ENCODE measurements at regions not wholly inside any gene's neighbourhood (a gene's known extent, or its start where the extent isn't known, plus 50 kb on each side); places are given as distances from the start of the nearest gene placed in this dataset.

DNA sequence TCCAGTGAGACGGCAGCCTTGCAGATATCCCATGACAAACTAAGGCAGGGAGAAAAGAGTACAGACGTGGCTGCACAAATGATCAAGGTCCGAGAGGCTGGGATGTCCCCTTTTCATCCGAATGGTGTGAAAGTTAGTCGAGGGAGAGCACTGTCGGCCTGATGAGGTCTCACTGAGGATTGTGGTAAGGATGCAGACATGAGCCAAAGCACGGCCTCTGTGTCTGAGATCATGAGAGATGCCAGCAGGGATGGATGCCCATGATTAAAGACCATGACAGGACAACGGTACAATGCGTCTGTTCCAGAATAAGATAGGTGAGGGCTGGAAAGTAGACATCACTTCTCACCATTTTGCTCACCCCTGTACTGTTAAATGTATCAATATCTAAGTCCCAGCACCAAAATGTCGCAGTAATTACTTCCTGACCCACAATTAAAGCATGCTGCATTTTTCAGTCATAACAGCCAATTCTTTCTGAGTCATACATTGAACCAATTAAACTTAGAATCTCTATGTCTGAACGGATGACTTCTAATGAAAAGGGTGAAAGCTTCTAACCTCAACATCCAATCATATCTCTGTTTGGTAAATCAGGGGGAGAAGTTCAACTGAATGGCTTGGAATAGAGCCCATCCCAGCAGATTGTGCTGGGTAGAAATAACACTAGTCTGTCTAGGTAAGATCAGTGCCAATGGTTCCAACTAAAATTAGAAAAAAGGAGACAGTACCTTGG is 249.6 kb upstream of the SOX5 start:
- DNase-seq, result no peak

DNA sequence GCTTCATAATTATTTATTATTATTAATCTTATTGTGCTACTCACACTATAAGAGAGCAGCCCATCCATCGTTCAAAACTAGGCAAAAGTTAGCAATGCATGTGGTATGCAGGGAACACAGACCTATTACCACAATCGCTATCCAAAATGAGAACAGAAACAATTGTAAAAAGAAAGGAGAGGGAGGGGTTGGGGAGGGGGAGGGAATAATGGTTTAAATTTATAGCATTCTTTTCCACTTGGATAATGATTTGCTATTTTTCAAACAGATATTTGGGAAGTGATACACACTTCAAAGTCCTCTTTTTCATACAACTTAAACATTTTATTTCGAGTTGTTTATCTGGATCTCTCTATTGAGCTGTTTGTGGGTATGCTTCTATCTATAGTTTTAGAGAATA is 248.6 kb upstream of the SOX5 start:
- DNase-seq, result no peak

DNA sequence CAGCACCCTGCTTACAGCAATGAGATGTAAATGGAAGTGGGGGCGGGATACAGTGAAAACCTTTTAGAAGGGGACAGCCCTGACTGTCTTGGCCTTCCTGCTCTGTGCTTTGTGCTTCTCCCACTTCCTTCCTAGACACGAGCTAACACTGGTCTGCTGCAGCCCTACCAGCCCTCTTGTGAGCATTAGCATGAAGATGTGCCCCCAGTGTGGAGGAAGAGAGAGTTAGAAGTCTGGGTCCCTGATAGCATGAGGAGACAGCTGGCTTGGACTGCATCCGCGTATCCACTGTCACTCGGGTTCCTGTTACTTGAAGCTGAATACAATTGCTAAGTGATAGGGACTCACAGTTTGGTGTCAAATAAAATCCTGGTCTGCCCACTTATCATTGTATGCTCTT is 248.1 kb upstream of the SOX5 start:
- no peak for DNase-seq

DNA sequence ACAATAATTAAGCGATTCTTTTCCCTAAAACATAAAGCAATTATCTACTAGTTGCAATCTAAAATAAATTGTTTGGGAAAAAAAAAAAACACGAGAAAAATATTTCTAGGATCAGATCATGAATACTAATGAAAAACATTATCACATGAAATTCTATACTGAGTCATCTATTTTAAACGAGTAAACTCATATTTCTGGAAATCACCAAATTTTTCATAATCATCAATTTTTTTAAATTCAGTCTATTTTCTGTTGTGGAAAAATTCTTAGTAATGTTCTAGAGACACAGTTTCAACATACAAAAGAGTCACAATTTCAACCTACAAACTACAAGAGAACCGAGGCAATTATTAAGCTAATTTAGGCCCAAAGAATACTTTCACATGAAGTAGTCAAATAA is 245.6 kb upstream of the SOX5 start:
- no peak for DNase-seq

DNA sequence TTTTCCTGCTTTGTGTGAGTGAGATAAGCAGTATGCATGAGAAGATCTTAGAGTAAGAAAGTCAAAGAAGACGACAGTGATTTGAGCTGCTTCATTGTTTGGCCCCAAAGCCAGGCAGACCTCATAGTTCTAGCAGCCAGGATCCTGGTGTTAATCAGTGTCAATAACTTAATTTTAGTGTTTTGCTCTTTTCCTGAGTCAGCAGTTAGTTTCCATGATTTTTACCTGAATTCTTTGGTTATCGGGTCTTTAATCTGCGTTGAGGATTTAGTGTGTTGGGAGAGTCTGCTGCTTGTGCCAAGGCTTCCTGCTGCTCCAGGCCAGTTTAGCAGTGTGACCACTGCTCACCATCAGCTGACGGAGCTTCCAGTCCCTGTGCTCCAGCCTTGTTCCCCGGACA is 241.6 kb upstream of the SOX5 start:
- no peak for DNase-seq

DNA sequence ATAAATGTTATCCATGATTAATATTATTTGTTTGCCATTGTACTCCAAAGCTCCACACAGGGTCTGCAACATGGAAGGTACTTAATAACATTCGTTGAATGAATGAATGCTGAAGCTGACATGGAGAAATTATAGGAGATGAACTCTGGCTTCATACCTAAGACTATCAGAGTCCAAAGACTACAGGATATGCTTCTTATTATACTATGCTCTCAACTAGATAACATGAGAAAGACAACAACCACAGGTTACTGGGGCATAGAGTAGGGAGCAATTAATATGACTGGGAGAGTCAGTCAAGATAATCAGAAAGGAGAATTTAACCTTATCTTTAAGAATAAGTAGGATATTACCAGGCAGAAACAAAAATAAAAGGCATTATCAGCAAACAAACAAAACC is 236.3 kb upstream of the SOX5 start:
- no peak for DNase-seq

DNA sequence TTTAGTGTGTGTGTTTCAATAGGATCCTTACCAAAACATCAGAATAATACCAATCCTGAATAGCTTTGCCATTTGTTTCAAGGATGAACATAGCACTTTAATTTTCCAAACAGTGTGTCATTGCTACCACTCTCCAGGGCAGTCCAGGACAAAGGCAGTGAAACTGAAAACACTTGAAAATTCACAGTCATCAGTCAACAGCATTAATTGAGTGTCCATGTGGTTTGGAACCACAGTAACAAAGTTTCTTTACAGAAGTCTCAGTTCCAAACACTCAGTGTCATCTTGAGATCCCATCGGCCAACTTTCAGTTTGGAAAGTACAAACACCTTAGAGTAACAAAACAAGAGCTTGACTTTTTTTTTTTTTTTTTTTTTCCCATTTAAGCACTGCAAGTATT is 228.4 kb upstream of the SOX5 start:
- no peak for DNase-seq

DNA sequence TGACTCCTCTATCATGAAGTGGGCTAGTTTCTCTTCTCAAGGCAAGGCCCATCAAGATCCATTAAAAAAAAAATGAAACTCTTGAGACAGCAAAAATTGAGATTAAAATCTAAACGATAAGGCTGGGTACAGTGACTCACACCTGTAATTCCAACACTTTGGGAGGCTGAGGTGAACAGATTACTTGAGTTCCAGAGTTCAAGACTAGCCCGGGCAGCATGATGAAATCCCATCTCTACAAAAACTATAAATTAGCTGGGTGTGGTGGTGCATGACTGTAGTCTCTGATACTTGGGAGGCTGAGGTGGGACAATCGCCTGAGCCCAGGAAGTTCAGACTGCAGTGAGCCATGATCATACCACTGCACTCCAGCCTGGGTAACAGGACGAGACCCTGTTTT is 226.5 kb upstream of the SOX5 start:
- no peak for DNase-seq

DNA sequence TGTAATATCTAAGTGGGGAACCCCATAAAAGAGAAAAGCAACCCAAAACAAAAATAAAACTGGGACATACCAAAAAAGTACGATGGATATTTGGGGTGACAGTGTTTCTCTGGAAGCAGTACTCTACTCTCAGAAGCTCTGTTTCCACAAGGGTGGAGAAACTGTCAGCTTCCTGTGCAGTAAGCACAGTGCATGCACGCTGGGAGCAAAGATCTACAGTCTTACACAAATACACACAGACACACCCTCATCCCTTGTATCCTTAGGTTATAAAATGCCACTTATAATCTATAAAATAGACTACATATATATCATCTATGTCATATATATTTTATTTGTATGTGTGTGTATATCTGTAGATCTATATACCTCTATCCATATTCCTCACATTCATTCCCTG is 225.8 kb upstream of the SOX5 start:
- DNase-seq, result no peak

DNA sequence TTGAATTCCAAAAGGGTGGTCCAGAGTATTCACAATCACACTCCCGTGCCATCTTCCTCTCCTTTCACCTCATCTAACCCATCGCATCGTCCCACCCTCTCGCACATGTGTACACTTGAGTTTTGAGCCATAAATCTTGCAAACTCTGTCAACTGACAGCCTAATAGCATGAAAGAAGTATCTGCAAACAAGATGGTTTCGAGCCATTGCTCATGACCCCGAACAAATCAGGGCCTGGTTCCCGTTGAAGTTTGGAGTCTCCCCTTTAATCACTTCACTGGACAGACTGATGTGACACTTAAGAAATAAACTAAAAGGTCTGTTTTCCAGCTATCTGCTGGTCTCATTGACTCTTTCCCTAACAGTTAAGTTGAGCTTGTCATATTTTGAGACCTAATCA is 223.6 kb upstream of the SOX5 start:
- no peak for DNase-seq

DNA sequence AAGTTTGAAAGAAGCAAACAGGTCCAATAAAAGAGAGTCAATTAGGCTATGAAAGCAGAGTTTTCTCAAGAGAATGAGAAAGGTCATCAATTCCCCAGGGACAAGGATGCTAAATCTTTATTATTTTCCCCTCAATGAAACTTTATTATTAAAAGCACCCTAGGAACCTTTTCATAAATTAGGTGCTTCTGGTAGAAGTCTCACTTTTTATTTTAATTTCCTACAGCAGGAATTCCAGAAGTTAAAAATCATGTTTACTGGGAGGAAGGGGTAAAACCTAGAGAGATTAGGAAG is 223.2 kb upstream of the SOX5 start:
- no peak for DNase-seq

DNA sequence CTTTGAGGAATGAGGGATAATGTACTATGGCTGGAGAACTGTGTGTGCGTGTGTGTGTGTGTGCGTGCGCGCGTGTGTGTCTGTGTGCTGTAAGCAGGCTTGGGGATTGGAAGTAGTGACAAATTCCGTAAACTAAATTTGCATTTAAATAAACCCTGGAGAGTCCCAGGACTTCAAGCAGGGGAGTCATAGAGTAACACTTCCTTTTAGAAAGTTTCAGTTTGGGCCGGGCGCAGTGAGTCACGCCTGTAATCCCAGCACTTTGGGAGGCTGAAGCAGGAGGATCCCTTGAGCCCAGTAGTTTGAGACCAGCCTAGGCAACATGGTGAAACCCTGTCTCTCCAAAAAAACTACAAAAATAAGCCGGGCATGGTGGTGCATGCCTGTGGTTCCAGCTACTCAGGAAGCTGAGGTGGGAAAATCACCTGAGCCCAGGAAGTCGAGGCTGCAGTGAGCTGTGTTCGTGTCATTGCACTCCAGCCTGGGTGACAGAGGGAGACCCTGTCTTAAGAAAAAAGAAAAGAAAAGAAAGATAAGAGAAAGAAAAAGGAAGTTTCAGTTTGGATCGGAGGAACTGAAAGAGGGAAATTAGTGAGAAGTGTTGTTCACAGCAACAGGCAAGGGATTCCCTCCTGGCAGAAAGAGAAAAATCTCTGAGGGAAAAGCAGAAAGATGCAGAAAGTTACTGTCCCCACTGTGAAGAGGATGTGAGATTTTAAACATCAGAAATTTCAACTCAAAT is 222.7 kb upstream of the SOX5 start:
- no peak for DNase-seq

DNA sequence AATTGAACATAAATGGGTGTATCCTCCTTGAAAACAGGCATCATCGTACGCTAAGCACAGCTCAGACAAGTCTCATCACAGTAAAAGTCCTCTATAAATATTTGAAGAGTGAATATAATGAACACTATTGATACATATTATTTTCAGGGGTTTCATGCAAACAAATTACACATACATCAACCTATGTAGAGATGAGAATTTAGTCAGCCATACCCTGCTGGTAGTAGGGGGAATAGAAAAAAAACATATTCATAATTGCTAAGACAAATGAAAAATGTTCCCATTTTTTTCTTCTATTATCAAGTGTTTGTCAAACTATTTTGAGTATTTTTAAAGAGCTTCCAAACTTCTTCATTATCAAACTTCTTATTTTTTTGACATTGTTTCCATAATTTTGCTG is 205.6 kb upstream of the SOX5 start:
- DNase-seq, result no peak

DNA sequence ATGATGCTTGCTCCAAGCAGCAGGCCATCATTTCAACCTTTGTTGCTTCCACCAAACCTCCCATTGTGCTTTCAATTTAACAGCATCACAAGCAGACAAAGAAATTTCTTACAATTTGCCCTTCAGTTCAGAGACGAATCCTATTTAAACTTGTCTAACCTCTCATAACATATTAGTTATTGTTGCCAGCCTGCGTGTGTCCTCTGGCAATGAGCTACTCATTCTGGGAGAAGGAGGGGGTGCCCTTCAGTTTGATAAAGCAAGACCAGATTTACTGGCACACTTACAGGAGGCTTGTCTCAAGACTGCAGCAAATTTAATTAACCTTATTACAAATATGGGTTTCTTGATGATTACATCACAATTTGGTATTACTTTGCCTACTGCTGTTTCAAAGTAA is 203.6 kb upstream of the SOX5 start:
- DNase-seq, result no peak

DNA sequence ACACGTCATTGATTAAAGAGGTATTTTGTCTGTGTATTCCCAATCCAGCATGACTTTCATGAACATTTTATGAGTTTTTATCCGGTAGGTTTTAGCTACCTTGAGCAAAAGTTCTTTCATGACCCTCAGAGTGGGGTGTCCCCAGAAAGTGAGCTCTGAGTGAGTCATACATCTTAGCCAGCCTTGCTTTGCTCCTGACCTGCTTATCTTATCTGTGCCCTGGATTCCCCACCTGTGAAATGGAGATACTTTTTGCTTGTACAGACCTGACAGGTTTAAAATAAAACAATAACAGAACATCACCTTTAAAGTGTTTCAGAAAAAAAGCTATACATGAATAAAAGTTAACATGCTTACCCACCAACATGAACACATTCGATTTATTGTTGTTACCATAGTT is 202.8 kb upstream of the SOX5 start:
- no peak for DNase-seq

DNA sequence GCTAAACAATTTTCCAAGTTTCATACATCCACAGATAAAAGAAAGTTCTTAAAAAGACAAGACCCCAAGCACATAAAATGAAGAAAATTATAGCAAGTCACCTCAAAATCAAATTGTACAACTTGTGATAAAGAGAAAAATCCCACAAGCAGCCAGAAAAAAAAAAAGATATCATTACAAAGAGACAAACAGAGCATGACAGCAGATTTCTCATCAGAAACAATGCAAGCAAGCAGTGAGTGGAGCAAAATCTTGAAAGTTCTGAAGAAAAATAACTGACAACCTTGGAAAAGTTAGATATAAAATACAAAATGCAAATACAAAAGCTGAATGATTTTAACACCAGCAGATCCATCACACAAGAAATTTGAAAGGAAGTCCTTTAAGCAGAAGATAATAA is 194.5 kb upstream of the SOX5 start:
- DNase-seq, result no peak

DNA sequence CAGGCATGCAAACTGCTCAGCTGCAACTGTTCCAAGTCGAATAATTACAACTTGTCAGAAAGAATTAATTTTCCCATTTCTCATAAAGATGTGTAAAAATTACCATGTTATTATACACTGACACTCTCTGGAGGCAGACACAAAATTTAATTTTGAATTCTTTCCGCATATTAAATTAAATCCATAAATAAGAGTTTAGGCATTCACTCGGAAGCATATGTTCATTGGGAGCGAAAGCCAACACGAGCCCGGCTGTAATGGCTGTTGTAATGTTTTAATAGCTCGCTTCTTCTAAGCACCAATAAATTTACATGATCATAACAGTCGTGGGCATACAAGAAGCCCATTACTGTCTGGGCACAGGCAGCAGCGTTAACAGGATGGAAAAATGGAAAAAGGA is 189.6 kb upstream of the SOX5 start:
- no peak for DNase-seq

DNA sequence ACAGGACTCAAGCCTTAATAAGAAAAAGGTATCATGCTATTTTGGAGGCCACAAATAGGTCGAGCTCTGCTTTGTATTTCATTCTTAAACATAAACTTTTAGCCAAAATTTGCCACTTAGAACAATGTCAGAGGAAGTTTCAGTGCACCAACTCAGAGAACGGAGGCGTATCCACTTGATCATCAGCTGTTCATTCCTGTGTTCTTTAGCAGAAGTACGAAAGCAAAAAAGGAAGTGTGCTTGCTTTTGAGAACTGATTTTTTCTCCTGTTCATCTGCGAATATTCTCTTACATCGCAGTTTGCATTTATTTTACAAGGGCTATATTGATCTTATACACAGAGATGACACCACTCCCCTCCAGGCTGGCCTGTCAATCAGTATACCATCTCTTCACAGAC is 188.6 kb upstream of the SOX5 start:
- DNase-seq, result no peak

DNA sequence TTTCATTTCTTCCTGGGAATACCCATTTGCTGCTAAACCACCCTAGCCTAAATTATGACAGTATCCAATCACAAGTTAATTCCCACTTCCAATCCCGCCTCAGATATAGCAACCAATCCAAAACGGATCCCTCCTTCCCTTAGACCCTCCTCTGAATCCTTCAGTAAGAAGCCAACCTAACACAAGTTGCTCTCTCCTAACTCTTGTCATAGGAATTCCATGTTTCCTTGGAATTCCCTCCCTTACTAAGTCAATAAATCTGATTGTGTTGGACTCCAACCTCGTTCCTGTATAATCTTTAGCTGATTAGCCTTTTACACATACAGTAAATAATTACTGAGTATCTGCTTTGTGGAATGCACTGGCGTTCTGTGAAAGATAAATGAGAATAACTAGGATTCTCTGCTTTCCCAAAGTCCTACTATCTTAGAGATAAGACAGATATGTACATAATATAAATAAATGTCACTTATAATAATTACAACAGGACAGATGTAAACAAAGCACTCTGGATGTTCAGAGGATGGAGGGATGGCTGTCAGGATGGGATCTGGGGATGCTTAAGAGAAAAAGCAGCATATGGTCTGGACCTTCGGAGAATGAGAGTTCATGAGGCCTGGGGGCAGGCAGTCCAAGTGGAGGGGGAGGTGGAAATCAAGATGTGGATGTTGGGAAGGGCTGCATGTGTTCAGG is 185.8 kb upstream of the SOX5 start:
- no peak for DNase-seq

DNA sequence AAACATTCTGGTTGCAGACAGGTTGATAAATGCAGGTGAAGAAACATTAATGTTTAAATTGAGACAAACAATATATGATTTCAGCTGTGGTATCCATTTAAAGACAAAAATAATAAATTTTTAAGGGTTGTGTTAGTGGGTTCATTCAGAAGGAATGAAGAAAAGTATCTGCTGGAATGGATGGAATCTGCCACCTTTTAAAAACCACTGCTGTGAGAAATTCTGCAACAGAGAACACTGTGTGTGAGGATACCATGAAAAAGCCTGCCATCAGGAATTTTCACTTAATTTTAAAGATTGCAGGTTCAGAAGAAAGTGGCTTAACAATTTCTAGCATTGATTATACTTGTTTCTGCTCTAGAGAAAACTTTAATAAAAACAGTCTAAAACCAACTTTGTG is 184.6 kb upstream of the SOX5 start:
- no peak for DNase-seq

DNA sequence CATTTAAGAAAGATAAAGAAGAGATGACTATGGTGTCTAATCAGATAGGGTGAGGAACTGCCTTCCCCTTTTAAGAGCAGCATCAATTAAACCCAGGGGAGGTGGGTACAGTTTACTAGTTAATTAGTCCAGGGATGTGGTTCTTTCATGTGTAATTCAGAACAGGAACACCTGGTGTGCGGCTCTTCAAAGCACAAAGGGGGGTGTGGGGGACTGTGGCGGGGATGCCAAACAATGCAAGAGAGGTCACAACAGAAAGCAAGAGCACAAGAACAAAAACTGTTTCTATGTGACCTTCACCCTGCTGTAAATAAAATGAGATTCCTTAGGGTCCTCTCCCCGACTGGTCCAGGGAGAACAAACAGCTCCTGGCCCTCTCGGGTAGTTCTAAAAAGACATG is 183.9 kb upstream of the SOX5 start:
- DNase-seq, result no peak

DNA sequence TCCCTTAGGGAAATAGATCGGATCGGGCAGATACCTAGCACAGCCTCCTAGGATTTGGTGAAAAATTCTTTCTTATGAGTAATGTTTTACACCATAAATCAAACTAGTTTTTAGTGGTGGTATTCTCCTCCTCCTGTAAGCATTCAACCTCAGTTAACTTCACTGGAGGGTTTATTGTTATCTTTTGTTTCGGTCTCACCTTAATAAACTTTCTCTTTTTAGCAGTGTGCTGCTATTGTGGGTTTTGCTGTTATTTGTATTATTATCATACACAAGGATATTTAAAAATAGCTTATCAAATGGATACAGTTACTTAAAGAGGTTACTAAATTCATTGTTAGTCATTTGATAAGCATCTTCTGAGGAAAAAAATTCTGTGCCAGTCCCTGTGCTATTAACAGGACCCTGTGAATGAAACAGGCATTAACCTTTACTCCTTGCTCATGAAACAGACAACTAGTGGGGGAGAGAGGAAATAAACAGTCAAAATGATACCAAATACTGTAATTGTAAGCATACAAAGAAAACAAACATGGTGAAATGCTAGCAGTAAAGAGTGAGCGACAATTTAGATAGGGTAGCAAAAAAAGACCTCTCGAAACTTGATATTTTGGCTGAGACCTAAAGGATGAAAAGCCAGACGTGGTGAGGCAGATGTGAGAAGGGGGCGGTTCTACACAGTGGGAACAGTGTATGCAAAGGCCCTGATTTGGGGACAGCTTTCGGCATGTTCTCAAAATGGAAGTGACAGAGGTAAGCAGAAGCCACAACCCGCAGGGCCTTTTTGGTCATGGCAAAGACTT is 178.7 kb upstream of the SOX5 start:
- no peak for DNase-seq

DNA sequence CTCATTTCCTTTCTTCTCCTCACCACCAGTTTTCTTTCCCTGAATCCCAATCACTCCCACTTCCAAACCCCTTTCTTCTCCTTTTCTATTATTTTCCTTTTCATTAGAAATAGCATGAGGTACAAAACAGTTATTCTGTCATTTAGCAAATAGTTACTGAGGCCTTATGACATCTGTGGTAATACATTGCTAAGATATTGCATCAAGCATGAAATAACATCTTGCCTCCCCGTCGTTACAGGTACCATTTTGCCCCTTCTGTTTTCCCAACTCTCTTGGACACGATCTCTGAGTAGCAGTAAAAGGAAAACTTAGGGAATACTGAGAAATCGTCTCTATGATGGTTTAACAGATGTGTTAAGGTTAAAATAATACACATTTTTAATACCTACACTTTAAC is 175.8 kb upstream of the SOX5 start:
- DNase-seq, result no peak

DNA sequence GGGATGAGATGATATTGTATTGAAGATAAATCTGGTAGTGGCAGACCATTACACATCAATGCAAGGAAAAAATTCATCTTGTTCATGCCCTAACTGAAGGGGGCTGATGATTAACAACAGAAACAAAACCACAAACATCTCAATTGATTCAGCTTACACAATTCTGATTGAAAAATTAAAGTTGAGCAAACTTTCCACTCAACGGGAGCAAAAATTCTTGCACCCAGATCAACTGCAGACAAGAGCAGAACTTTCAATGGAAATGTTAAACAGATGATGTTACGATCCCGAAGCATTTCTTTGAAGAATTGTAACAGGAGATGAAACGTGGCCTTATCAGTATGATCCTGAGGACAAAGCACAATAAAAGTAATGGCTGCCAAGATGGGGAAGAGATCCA is 172.4 kb upstream of the SOX5 start:
- DNase-seq, result no peak

Data from AML-193 (cell line).